ENCODE measurements at regions not wholly inside any gene's neighbourhood (a gene's known extent, or its start where the extent isn't known, plus 50 kb on each side); places are given as distances from the start of the nearest gene placed in this dataset.

GRCh38 chr7:88670536-88670935 is 89.0 kb upstream of the ZNF804B start:
- Mint-ChIP-seq H3K9me3 (peaks cover 1 to 12% (median 5%) of the 10 kb centered on the region in 7 donors), H3K27me3 (no peaks in the 10 kb centered on the region), H3K27ac (no peak overlapping the region), H3K36me3 (no peaks in the 10 kb centered on the region), H3K4me1 (no peaks in the 10 kb centered on the region), H3K4me3 (no peak overlapping the region)
- Histone ChIP-seq H3K4me3 (ENCODE audit: low read depth, low read length) (no peak overlapping the region), H3K27ac (ENCODE audit: insufficient read depth, low read length, poor library complexity, severe bottlenecking) (no peak overlapping the region), H3K4me1 (ENCODE audit: control insufficient read depth, insufficient read depth, low read length, poor library complexity, severe bottlenecking) (no peaks in the 10 kb centered on the region), H3K36me3 (ENCODE audit: control insufficient read depth, insufficient read depth, low read length) (no peaks in the 10 kb centered on the region), H3K27me3 (ENCODE audit: control insufficient read depth, insufficient read depth, low read length) (no peaks in the 10 kb centered on the region), H3K9me3 (ENCODE audit: control insufficient read depth in 2 of 2, low read length in 2 of 2) (no peaks in the 10 kb centered on the region)
- DNase-seq (no peak), ATAC-seq (ENCODE audit: low read depth in 2 of 2) (no peak)

- Mint-ChIP-seq H3K4me3 (no peak overlapping the region), H3K27ac (no peak overlapping the region), H3K27me3 (no peaks in the 10 kb centered on the region), H3K4me1 (no peaks in the 10 kb centered on the region), H3K36me3 (no peaks in the 10 kb centered on the region), H3K9me3 (peaks cover 1 to 7% (median 5%) of the 10 kb centered on the region in 7 donors)
- Histone ChIP-seq H3K27me3 (ENCODE audit: control insufficient read depth, insufficient read depth, low read length) (no peaks in the 10 kb centered on the region), H3K4me3 (ENCODE audit: low read depth, low read length) (no peak overlapping the region), H3K36me3 (ENCODE audit: control insufficient read depth, insufficient read depth, low read length) (no peaks in the 10 kb centered on the region), H3K9me3 (ENCODE audit: control insufficient read depth in 2 of 2, low read length in 2 of 2) (no peaks in the 10 kb centered on the region), H3K27ac (ENCODE audit: insufficient read depth, low read length, poor library complexity, severe bottlenecking) (no peak overlapping the region), H3K4me1 (ENCODE audit: control insufficient read depth, insufficient read depth, low read length, poor library complexity, severe bottlenecking) (no peaks in the 10 kb centered on the region)
- no peak for ATAC-seq (ENCODE audit: low read depth in 2 of 2)
- no peak for DNase-seq
These were observed 89.6 kb upstream of the ZNF804B start for GRCh38 chr7:88669913-88670312.

- peaks cover 1 to 11% (median 4%) of the 10 kb centered on the region in 7 donors for H3K9me3 Mint-ChIP-seq
- no peaks in the 10 kb centered on the region for H3K4me1 Mint-ChIP-seq
- no peaks in the 10 kb centered on the region for H3K36me3 Mint-ChIP-seq
- no peak overlapping the region for H3K27ac Mint-ChIP-seq
- DNase-seq, result no peak
- no peak overlapping the region for H3K4me3 ChIP-seq (ENCODE audit: low read depth, low read length)
- H3K4me1 ChIP-seq (ENCODE audit: control insufficient read depth, insufficient read depth, low read length, poor library complexity, severe bottlenecking), result no peaks in the 10 kb centered on the region
- no peaks in the 10 kb centered on the region for H3K9me3 ChIP-seq (ENCODE audit: control insufficient read depth in 2 of 2, low read length in 2 of 2)
- H3K27me3 ChIP-seq (ENCODE audit: control insufficient read depth, insufficient read depth, low read length), result no peaks in the 10 kb centered on the region
- no peaks in the 10 kb centered on the region for H3K27me3 Mint-ChIP-seq
- H3K36me3 ChIP-seq (ENCODE audit: control insufficient read depth, insufficient read depth, low read length), result no peaks in the 10 kb centered on the region
- no peak overlapping the region for H3K4me3 Mint-ChIP-seq
- no peak for ATAC-seq (ENCODE audit: low read depth in 2 of 2)
- no peak overlapping the region for H3K27ac ChIP-seq (ENCODE audit: insufficient read depth, low read length, poor library complexity, severe bottlenecking)
These were observed 90.9 kb upstream of the ZNF804B start for GRCh38 chr7:88668591-88668990.

GRCh38 chr7:88666626-88667025 is 92.9 kb upstream of the ZNF804B start:
- Histone ChIP-seq H3K4me1 (ENCODE audit: control insufficient read depth, insufficient read depth, low read length, poor library complexity, severe bottlenecking) (no peaks in the 10 kb centered on the region), H3K36me3 (ENCODE audit: control insufficient read depth, insufficient read depth, low read length) (no peaks in the 10 kb centered on the region), H3K9me3 (ENCODE audit: control insufficient read depth in 2 of 2, low read length in 2 of 2) (no peaks in the 10 kb centered on the region), H3K4me3 (ENCODE audit: low read depth, low read length) (no peak overlapping the region), H3K27ac (ENCODE audit: insufficient read depth, low read length, poor library complexity, severe bottlenecking) (no peak overlapping the region), H3K27me3 (ENCODE audit: control insufficient read depth, insufficient read depth, low read length) (no peaks in the 10 kb centered on the region)
- ATAC-seq (ENCODE audit: low read depth in 2 of 2) (no peak), DNase-seq (no peak)
- Mint-ChIP-seq H3K4me1 (no peaks in the 10 kb centered on the region), H3K27ac (no peak overlapping the region), H3K36me3 (no peaks in the 10 kb centered on the region), H3K9me3 (peaks cover 0 to 6% (median 1%) of the 10 kb centered on the region in 7 donors), H3K27me3 (no peaks in the 10 kb centered on the region), H3K4me3 (no peak overlapping the region)

GRCh38 chr7:88665892-88666514 is 93.5 kb upstream of the ZNF804B start:
- DNase-seq, result no peak
- H3K9me3 Mint-ChIP-seq, result peaks cover 0 to 6% (median 1%) of the 10 kb centered on the region in 7 donors
- Histone ChIP-seq H3K4me3 (ENCODE audit: low read depth, low read length) (no peak overlapping the region), H3K36me3 (ENCODE audit: control insufficient read depth, insufficient read depth, low read length) (no peaks in the 10 kb centered on the region), H3K9me3 (ENCODE audit: control insufficient read depth in 2 of 2, low read length in 2 of 2) (no peaks in the 10 kb centered on the region), H3K27ac (ENCODE audit: insufficient read depth, low read length, poor library complexity, severe bottlenecking) (no peak overlapping the region), H3K4me1 (ENCODE audit: control insufficient read depth, insufficient read depth, low read length, poor library complexity, severe bottlenecking) (no peaks in the 10 kb centered on the region), H3K27me3 (ENCODE audit: control insufficient read depth, insufficient read depth, low read length) (no peaks in the 10 kb centered on the region)
- no peak for ATAC-seq (ENCODE audit: low read depth in 2 of 2)
- no peaks in the 10 kb centered on the region for H3K36me3 Mint-ChIP-seq
- H3K27me3 Mint-ChIP-seq, result no peaks in the 10 kb centered on the region
- no peak overlapping the region for H3K4me3 Mint-ChIP-seq
- H3K4me1 Mint-ChIP-seq, result no peaks in the 10 kb centered on the region
- no peak overlapping the region for H3K27ac Mint-ChIP-seq

GRCh38 chr7:88664630-88665233 is 94.8 kb upstream of the ZNF804B start:
- Mint-ChIP-seq H3K27ac (no peak overlapping the region), H3K36me3 (no peaks in the 10 kb centered on the region), H3K4me3 (no peak overlapping the region), H3K27me3 (no peaks in the 10 kb centered on the region), H3K4me1 (no peaks in the 10 kb centered on the region), H3K9me3 (peaks cover 0 to 6% (median 1%) of the 10 kb centered on the region in 7 donors)
- H3K27me3 ChIP-seq (ENCODE audit: control insufficient read depth, insufficient read depth, low read length), result no peaks in the 10 kb centered on the region
- ATAC-seq (ENCODE audit: low read depth in 2 of 2) (no peak), DNase-seq (no peak)
- no peak overlapping the region for H3K4me3 ChIP-seq (ENCODE audit: low read depth, low read length)
- H3K36me3 ChIP-seq (ENCODE audit: control insufficient read depth, insufficient read depth, low read length), result no peaks in the 10 kb centered on the region
- H3K4me1 ChIP-seq (ENCODE audit: control insufficient read depth, insufficient read depth, low read length, poor library complexity, severe bottlenecking), result no peaks in the 10 kb centered on the region
- no peak overlapping the region for H3K27ac ChIP-seq (ENCODE audit: insufficient read depth, low read length, poor library complexity, severe bottlenecking)
- no peaks in the 10 kb centered on the region for H3K9me3 ChIP-seq (ENCODE audit: control insufficient read depth in 2 of 2, low read length in 2 of 2)

GRCh38 chr7:88661921-88662320 is 97.6 kb upstream of the ZNF804B start:
- H3K9me3 Mint-ChIP-seq, result peaks cover 0 to 3% (median 1%) of the 10 kb centered on the region in 7 donors
- no peaks in the 10 kb centered on the region for H3K36me3 Mint-ChIP-seq
- no peaks in the 10 kb centered on the region for H3K4me1 ChIP-seq (ENCODE audit: control insufficient read depth, insufficient read depth, low read length, poor library complexity, severe bottlenecking)
- no peak overlapping the region for H3K4me3 ChIP-seq (ENCODE audit: low read depth, low read length)
- no peaks in the 10 kb centered on the region for H3K36me3 ChIP-seq (ENCODE audit: control insufficient read depth, insufficient read depth, low read length)
- no peak overlapping the region for H3K27ac Mint-ChIP-seq
- no peak overlapping the region for H3K4me3 Mint-ChIP-seq
- H3K27me3 ChIP-seq (ENCODE audit: control insufficient read depth, insufficient read depth, low read length), result no peaks in the 10 kb centered on the region
- no peak overlapping the region for H3K27ac ChIP-seq (ENCODE audit: insufficient read depth, low read length, poor library complexity, severe bottlenecking)
- no peak for DNase-seq
- no peak for ATAC-seq (ENCODE audit: low read depth in 2 of 2)
- H3K4me1 Mint-ChIP-seq, result no peaks in the 10 kb centered on the region
- H3K9me3 ChIP-seq (ENCODE audit: control insufficient read depth in 2 of 2, low read length in 2 of 2), result no peaks in the 10 kb centered on the region
- no peaks in the 10 kb centered on the region for H3K27me3 Mint-ChIP-seq

- ATAC-seq (ENCODE audit: low read depth in 2 of 2), result no peak
These were observed 111.7 kb upstream of the ZNF804B start for GRCh38 chr7:88647825-88648224.

More at GRCh38 chr7:88647825-88648224, 111.7 kb upstream of the ZNF804B start:
- Mint-ChIP-seq H3K4me1 (no peaks in the 10 kb centered on the region), H3K27me3 (no peaks in the 10 kb centered on the region), H3K9me3 (peaks cover 3 to 16% (median 5%) of the 10 kb centered on the region in 7 donors), H3K27ac (no peak overlapping the region), H3K4me3 (no peak overlapping the region), H3K36me3 (no peaks in the 10 kb centered on the region)
- Histone ChIP-seq H3K4me3 (ENCODE audit: low read depth, low read length) (no peak overlapping the region), H3K9me3 (ENCODE audit: control insufficient read depth in 2 of 2, low read length in 2 of 2) (no peaks in the 10 kb centered on the region), H3K36me3 (ENCODE audit: control insufficient read depth, insufficient read depth, low read length) (no peaks in the 10 kb centered on the region), H3K4me1 (ENCODE audit: control insufficient read depth, insufficient read depth, low read length, poor library complexity, severe bottlenecking) (no peaks in the 10 kb centered on the region), H3K27me3 (ENCODE audit: control insufficient read depth, insufficient read depth, low read length) (no peaks in the 10 kb centered on the region), H3K27ac (ENCODE audit: insufficient read depth, low read length, poor library complexity, severe bottlenecking) (no peak overlapping the region)
- DNase-seq, result no peak
